GM19467 (cell line): ENCODE measurements at regions not wholly inside any gene's neighbourhood (a gene's known extent, or its start where the extent isn't known, plus 50 kb on each side); places are given as distances from the start of the nearest gene placed in this dataset.
"Not testable (repeated sequence)": the region's sequence is repeated elsewhere in the genome, so short reads cannot be mapped to it uniquely, and the experiment has no call there.

ENCODE experiments used
- ATAC-seq: cut with Tn5 transposase; IDR thresholded peaks from one replicate; pipeline ENCODE4 v1.9.1; 2021; ENCODE audit warnings: mild to moderate bottlenecking, moderate library complexity; ENCODE audit not compliant: unreplicated experiment

- ATAC-seq: not testable (repeated sequence)
These were observed 157.7 kb downstream of the GIPC2 start for GRCh38 chr1:78203410-78203982.

GRCh38 chr1:78210175-78210574 is 164.4 kb downstream of the GIPC2 start:
- ATAC-seq: no peak

- no peak for ATAC-seq
These were observed 165.8 kb downstream of the GIPC2 start for GRCh38 chr1:78211483-78212092.

GRCh38 chr1:78214334-78214733 is 168.6 kb downstream of the GIPC2 start:
- ATAC-seq: no peak

- ATAC-seq: no peak
These were observed 176.6 kb downstream of the GIPC2 start for GRCh38 chr1:78222225-78222959.

GRCh38 chr1:78222960-78223358 is 177.2 kb downstream of the GIPC2 start:
- no peak for ATAC-seq

- no peak for ATAC-seq
These were observed 177.8 kb downstream of the GIPC2 start for GRCh38 chr1:78223417-78224215.

- ATAC-seq: no peak
These were observed 178.6 kb downstream of the GIPC2 start for GRCh38 chr1:78224246-78224785.

GRCh38 chr1:78224861-78225552 is 179.2 kb downstream of the GIPC2 start:
- no peak for ATAC-seq

- no peak for ATAC-seq
These were observed 181.0 kb downstream of the GIPC2 start for GRCh38 chr1:78226784-78227183.

- ATAC-seq: no peak
These were observed 182.2 kb downstream of the GIPC2 start for GRCh38 chr1:78227705-78228635.

- ATAC-seq: no peak
These were observed 183.6 kb downstream of the GIPC2 start for GRCh38 chr1:78229344-78229743.

- no peak for ATAC-seq
These were observed 185.7 kb downstream of the GIPC2 start for GRCh38 chr1:78231477-78231876.

GRCh38 chr1:78231894-78232293 is 186.1 kb downstream of the GIPC2 start:
- no peak for ATAC-seq

- ATAC-seq: no peak
These were observed 186.9 kb downstream of the GIPC2 start for GRCh38 chr1:78232630-78233029.

GRCh38 chr1:78234496-78234895 is 188.7 kb downstream of the GIPC2 start:
- ATAC-seq: no peak

GRCh38 chr1:78236716-78237115 is 190.9 kb downstream of the GIPC2 start:
- ATAC-seq: no peak

- ATAC-seq: no peak
These were observed 191.7 kb downstream of the GIPC2 start for GRCh38 chr1:78237364-78237916.

- no peak for ATAC-seq
These were observed 194.4 kb downstream of the GIPC2 start for GRCh38 chr1:78240191-78240590.
